AML-193 (cell line): ENCODE measurements at regions not wholly inside any gene's neighbourhood (a gene's known extent, or its start where the extent isn't known, plus 50 kb on each side); places are given as distances from the start of the nearest gene placed in this dataset.

ENCODE experiments used
- DNase-seq, 2 experiments: peaks; one replicate each; lab custom pipeline; 2025; lab: John Stamatoyannopoulos, UW

- no peak for DNase-seq
Observed at GRCh38 chr3:72303926-72304325, 519.0 kb upstream of the PROK2 start.

DNA sequence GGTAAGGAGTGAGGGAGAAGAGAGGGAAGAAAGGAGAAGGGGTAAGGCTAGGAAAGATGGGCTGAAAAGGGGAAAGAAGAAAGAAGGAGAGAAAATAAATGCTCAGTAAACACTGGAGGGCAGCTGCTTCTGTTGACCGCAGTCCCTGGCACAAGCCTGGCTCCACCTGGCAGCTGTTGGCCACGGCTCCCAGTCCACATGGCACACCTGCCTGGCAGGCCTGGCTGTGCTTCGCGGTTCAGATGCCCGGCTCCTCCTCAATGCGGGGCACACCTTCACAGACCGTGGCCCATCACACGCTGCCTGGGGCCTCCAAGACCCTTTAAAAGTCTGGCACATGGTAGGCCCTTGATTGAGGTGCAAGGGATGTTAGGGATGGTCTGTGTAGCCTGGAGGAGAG lies 516.8 kb upstream of the PROK2 start:
- DNase-seq: no peak

- DNase-seq: no peak
Observed at GRCh38 chr3:72300621-72301020, 515.7 kb upstream of the PROK2 start.

- no peak for DNase-seq
Observed at GRCh38 chr3:72299823-72300222, 514.9 kb upstream of the PROK2 start.

DNA sequence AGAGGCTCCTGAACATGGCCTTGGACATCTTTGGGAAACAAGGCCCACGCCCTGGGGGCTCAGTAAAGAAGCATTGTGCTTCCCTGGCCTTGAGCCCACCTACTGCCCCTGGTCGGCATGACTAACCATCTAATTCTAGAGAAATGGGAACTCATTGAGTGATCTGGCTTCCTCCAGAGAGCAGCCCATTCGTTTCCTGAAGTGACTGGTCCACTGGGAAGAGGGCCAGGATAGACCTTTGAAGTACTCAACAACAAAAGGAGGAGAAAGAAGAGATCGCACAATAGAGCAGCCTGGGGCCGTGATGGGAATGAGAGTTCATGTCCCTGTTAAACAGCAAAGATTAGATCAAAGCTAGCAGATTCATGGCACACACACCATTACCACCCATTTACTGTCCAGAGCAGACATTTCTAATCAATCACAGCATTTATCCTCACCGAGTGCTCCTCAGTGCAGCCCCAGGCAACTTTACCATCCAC lies 514.4 kb upstream of the PROK2 start:
- no peak for DNase-seq

GRCh38 chr3:72298201-72299152 lies 513.5 kb upstream of the PROK2 start:
- no peak for DNase-seq

DNA sequence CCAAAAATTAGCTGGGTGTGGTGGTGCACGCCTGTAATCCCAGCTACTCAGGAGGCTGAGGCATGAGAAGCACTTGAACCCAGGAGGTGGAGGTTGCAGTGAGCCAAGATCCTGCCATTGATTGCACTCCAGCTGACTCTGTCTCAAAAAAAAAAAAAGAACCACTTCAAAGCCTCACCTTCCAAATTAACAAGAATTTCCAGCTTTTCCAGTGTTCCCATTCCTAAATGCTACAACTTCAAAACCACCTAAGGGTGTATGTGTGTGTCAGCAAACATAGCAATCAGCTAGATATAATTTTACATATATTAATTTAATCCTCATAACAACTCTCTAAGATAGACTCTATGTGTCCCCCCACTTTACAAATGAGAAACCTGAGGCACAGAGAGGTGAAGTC lies 512.5 kb upstream of the PROK2 start:
- DNase-seq: no peak

DNA sequence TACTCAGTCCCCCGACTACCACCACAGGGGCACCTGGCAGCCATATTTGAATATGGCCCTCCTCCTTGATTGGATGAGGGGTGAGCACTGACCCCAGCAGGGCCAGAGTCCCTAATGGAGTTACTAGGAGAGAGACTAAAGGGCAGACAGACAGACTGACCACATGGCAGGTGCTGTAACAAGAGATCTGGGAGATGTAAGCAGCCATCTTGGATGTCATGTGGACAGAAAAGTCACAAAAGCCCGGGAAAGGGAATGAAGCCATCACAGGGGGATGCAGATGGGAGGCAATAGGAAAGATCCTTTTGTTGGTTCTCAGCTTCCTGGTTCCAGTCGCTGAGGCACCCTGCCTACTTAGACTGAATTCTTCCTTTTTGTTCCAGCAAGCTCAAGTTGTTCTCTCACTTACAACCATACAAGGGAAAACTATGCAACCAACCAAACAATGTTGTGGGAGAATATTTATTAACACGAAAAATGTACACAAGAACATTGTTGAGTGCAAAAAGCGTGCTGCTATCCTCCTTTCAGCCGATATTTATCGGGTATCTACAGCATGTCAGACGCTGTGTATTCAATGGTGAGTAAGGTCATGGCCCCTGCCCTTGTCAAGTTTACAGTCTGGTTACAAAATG lies 511.6 kb upstream of the PROK2 start:
- DNase-seq: no peak

DNA sequence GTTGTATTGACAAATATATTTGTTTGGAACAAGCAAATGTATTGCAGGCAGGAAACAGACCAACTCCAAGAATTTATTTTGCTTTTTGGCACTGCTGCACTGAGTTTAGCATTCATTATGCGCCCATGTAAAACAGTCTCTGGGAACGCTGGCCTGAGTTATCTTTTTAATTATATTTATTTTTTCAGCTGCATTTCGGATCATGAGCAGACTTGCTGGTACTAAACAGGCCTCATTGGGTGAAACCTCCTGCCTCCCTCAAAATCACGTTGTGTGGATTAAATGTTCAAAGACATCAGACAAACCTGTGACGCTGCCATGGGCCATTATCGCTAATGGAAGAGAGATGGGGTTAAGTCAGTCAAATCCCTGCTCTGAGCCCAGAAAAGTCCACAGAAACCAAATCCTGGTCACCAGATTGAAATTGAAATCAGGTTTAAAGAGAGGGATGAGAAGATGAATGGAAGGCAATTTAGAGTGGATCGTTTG lies 511.1 kb upstream of the PROK2 start:
- DNase-seq: no peak

- DNase-seq: no peak
Observed at GRCh38 chr3:72295276-72295961, 510.5 kb upstream of the PROK2 start.

GRCh38 chr3:72290859-72291638 lies 506.1 kb upstream of the PROK2 start:
- no peak for DNase-seq

GRCh38 chr3:72289692-72290071 lies 504.7 kb upstream of the PROK2 start:
- DNase-seq: no peak

GRCh38 chr3:72288955-72289691 lies 504.2 kb upstream of the PROK2 start:
- peak; percentile 13 to 25 for DNase-seq

- no peak for DNase-seq
Observed at GRCh38 chr3:72287956-72288355, 503.0 kb upstream of the PROK2 start.

DNA sequence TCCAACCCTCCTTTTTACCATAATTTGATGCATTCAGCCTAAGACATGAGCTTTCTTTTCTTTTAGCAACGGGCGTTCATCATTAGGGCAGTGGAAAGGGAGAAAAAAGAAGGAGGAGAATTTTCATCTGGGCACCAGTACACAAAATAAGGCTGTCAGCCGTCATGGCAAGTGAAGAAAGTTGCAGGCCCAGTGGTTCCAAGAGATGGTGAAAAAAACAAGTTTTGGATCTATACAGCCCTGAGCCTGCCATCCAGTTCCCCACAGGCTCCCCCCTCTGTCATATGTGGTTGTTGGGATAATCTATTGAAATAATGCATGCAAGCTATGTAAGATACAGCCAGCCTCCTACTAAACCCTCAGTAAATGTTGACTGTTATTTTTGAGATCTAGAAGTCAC lies 500.6 kb upstream of the PROK2 start:
- no peak for DNase-seq

DNA sequence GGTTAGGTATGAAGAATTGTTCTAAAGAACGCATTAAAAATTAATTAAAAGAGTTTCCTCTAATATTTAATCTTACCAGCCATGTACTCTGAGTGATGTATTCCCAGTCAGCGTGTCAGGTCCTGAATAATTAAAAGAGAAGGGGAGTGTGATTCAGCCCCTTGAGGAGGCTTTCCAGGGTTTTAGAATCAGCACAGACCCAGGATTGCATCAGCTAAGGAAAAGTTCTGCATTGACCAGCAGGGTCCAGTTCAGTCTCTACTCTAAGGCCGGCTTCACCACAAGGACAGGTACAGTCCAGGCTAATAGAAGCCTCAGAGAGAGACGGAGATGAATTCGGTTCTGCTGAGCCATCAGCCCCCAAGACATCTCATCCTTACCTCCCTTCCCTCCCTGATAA lies 499.5 kb upstream of the PROK2 start:
- DNase-seq: no peak

DNA sequence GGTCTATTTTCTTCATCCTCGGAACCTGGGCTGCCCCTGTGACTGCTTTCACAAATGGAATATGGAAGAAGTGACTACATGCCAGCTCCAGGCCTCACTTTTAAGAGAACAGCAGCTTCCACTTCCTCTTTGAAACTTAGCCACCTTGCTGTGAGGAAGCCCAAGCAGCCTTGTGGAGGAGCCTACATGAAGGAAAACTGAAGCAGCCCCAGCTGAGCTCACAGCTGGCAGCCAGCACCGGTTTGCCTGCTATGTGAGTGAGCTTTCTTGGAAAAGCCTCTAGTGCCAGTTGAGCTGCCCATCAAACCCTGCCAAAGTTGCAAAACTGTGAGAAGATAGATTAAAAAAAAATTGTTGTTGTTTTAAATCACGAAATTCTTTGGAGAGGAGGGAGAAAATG lies 498.0 kb upstream of the PROK2 start:
- no peak for DNase-seq

DNA sequence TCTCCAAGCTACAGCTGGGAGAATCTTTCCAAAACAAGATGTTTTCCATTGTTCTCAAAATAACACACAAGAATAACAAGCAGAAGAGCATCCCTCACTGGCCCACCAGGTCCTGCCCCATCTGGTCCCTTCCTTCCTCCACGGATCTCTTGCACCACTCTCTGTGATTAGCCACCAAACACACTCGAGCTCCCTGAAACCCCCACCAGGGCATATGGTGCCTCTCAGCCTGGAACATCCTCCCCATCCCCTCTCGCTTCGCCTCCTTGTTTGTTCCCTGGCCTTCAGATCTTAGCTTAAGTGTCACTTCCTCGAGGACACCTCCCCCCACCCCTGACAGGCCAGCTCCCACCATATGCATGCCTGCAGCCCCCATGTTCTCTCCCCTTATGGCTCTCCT lies 496.6 kb upstream of the PROK2 start:
- no peak for DNase-seq

- no peak for DNase-seq
Observed at GRCh38 chr3:72280876-72281275, 495.9 kb upstream of the PROK2 start.

GRCh38 chr3:72279631-72280041 lies 494.7 kb upstream of the PROK2 start:
- no peak for DNase-seq

DNA sequence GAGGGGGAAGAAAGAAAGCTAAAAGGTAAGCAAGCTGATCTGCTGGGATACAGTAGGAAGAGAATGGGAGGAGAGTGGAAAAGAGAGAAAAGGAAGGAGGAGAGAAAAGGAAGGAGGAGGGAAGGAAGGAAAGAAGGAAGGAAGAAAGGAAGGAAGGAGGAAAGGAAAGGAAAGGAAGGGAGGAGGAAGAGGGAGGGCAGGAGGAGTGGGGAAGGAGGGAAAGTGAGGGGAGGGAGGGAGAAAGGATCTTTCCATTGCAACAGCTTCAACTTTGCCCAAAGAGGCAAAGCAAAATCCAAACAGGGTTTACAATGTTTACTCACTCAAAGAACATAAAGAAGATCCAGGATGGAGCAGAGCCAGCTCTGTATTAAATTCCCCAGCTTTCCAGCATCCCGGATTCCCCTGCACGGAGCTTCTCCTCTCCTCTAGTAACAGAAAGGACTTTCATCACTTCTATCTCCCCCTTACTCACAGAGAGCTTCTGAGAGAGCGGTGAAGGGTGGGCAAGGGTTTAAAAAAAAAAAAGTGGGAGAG lies 494.2 kb upstream of the PROK2 start:
- no peak for DNase-seq
